H1 (cell line): ENCODE measurements at regions not wholly inside any gene's neighbourhood (a gene's known extent, or its start where the extent isn't known, plus 50 kb on each side); places are given as distances from the start of the nearest gene placed in this dataset.

Experiments
- CTCF ChIA-PET: fragments of 300-600 bp; sonication (Branson Sonifier 250); formaldehyde crosslinking; loops from one replicate; lab custom pipeline; 2021; ENCODE audit not compliant: partially characterized antibody; lab: Charles Lee
- POLR2A ChIA-PET: fragments of 300-600 bp; sonication (Branson Sonifier 250); formaldehyde crosslinking; loops from one replicate; lab custom pipeline; 2021; ENCODE audit warnings: inconsistent platforms; ENCODE audit not compliant: partially characterized antibody; lab: Charles Lee
- DNase-seq, 2 experiments: peaks; one replicate each; pipeline versions ENCODE4 v3.0.0 to v3.0.0-alpha.2; 2010 to 2022; ENCODE audit warnings: low spot score in 2 of 2, low read depth in 1 of 2, mixed read lengths in 1 of 2
- FAIRE-seq: peaks from 2 replicates; lab custom pipeline; 2011; peaks lifted over from hg19 to GRCh38; lab: Jason Lieb, UNC
- H2AFZ ChIP-seq: 2 replicates; pipeline ENCODE4 v1.8.1; 2012; ENCODE audit warnings: low read length, inconsistent platforms
- H2AK5ac ChIP-seq: 2 replicates; pipeline ENCODE4 v1.6.1; 2013; ENCODE audit warnings: low read depth, low read length
- H2BK120ac ChIP-seq: replicated peaks from 2 replicates; pipeline ENCODE3; 2013; ENCODE audit warnings: low read depth, low read length, inconsistent platforms
- H2BK12ac ChIP-seq: 2 replicates; pipeline ENCODE4 v1.6.1; 2013; ENCODE audit warnings: low read depth, low read length
- H2BK15ac ChIP-seq: 2 replicates; pipeline ENCODE4 v1.6.1; 2013; ENCODE audit warnings: low read length
- H2BK20ac ChIP-seq: 2 replicates; pipeline ENCODE4 v1.6.1; 2013; ENCODE audit warnings: low read length
- H2BK5ac ChIP-seq: 2 replicates; pipeline ENCODE4 v1.6.1; 2013; ENCODE audit warnings: low read depth, low read length
- H3K14ac ChIP-seq: 2 replicates; pipeline ENCODE4 v1.6.1; 2013; ENCODE audit warnings: inconsistent platforms; ENCODE audit not compliant: insufficient read length
- H3K18ac ChIP-seq: 2 replicates; pipeline ENCODE4 v1.6.1; 2013; ENCODE audit warnings: low read length; ENCODE audit errors: extremely low read depth
- H3K23ac ChIP-seq: 2 replicates; pipeline ENCODE4 v1.6.1; 2013; ENCODE audit warnings: inconsistent platforms; ENCODE audit not compliant: insufficient read length
- H3K23me2 ChIP-seq: 2 replicates; pipeline ENCODE4 v1.6.1; 2013; ENCODE audit warnings: low read depth, low read length
- H3K27ac ChIP-seq: 2 replicates; pipeline ENCODE4 v1.6.1; 2011; ENCODE audit warnings: low read depth, low read length, inconsistent platforms
- H3K27me3 ChIP-seq, 4 experiments: replicated peaks in 1 of 4; 1 replicate in 1 of 4; 2 replicates in 3 of 4; pipeline versions ENCODE4 v1.6.1 to v1.8.1; 2011 to 2013; ENCODE audit warnings: low read length in 3 of 4, mild to moderate bottlenecking in 3 of 4, inconsistent platforms in 2 of 4, mixed read lengths in 2 of 4, moderate library complexity in 1 of 4; ENCODE audit not compliant: control insufficient read depth in 3 of 4, insufficient read depth in 3 of 4; ENCODE audit errors: extremely low read depth in 1 of 4
- H3K36me3 ChIP-seq, 4 experiments: 2 replicates each; pipeline versions ENCODE4 v1.6.1 to v1.8.1; 2011 to 2013; ENCODE audit warnings: mild to moderate bottlenecking in 4 of 4, low read length in 3 of 4, moderate library complexity in 2 of 4, control low read depth in 1 of 4, inconsistent platforms in 1 of 4; ENCODE audit not compliant: insufficient read depth in 4 of 4, control insufficient read depth in 2 of 4
- H3K4ac ChIP-seq: replicated peaks from 2 replicates; pipeline ENCODE3; 2013; ENCODE audit warnings: low read length, low read depth, mixed read lengths, inconsistent platforms; ENCODE audit not compliant: insufficient read length
- H3K4me1 ChIP-seq, 4 experiments: replicated peaks in 1 of 4; 1 replicate in 1 of 4; 2 replicates in 3 of 4; pipeline versions ENCODE4 v1.6.1 to v1.8.1; 2011 to 2013; ENCODE audit warnings: low read length in 3 of 4, inconsistent platforms in 2 of 4, mixed read lengths in 1 of 4; ENCODE audit not compliant: insufficient read depth in 4 of 4, control insufficient read depth in 3 of 4
- H3K4me2 ChIP-seq, 2 experiments: 2 replicates each; pipeline versions ENCODE4 v1.6.1 to v1.8.1; 2011 to 2013; ENCODE audit warnings: low read depth in 2 of 2, low read length in 2 of 2, control low read depth in 1 of 2, inconsistent platforms in 1 of 2, mild to moderate bottlenecking in 1 of 2; ENCODE audit not compliant: insufficient read depth in 1 of 2
- H3K4me3 ChIP-seq, 4 experiments: fragments of 200-600, 300-600 bp in 1 of 4; sonication (generic), shearing (Covaris generic), sonication (Bioruptor Twin) in 1 of 4; 2 replicates each; pipeline versions ENCODE4 v1.5.1 to v1.8.1; 2011 to 2016; ENCODE audit warnings: low read length in 4 of 4, low read depth in 3 of 4, control low read depth in 2 of 4, inconsistent platforms in 2 of 4, mild to moderate bottlenecking in 2 of 4, mixed read lengths in 1 of 4, moderate library complexity in 1 of 4; ENCODE audit not compliant: insufficient read depth in 2 of 4; ENCODE audit errors: extremely low read depth in 1 of 4
- H3K56ac ChIP-seq: replicated peaks from 2 replicates; pipeline ENCODE3; 2013; ENCODE audit warnings: low read depth, mild to moderate bottlenecking, mixed read lengths, low read length, inconsistent platforms; ENCODE audit not compliant: insufficient read length
- H3K79me1 ChIP-seq: 2 replicates; pipeline ENCODE4 v1.6.1; 2013; ENCODE audit warnings: low read depth, low read length, control low read depth
- H3K79me2 ChIP-seq, 2 experiments: 2 replicates each; pipeline versions ENCODE4 v1.6.1 to v1.8.1; 2012 to 2013; ENCODE audit warnings: low read length in 2 of 2, mild to moderate bottlenecking in 2 of 2, inconsistent platforms in 1 of 2; ENCODE audit not compliant: insufficient read depth in 2 of 2, control insufficient read depth in 1 of 2
- H3K9ac ChIP-seq, 4 experiments: replicated peaks in 1 of 4; 1 replicate in 1 of 4; 2 replicates in 3 of 4; pipeline versions ENCODE4 v1.6.1 to v1.8.1; 2011 to 2013; ENCODE audit warnings: low read depth in 3 of 4, low read length in 3 of 4, control low read depth in 2 of 4, mild to moderate bottlenecking in 2 of 4, moderate library complexity in 2 of 4, inconsistent platforms in 1 of 4; ENCODE audit errors: extremely low read depth in 1 of 4
- H3K9me3 ChIP-seq, 2 experiments: 2 replicates each; pipeline versions ENCODE4 v1.6.1 to v1.8.1; 2012 to 2013; ENCODE audit warnings: mild to moderate bottlenecking in 2 of 2, moderate library complexity in 2 of 2, control low read depth in 1 of 2, inconsistent platforms in 1 of 2, low read depth in 1 of 2, low read length in 1 of 2, mixed read lengths in 1 of 2; ENCODE audit not compliant: insufficient read depth in 2 of 2
- H4K20me1 ChIP-seq, 2 experiments: replicated peaks in 1 of 2; 2 replicates each; pipeline versions ENCODE3 to v1.8.1; 2011 to 2013; ENCODE audit warnings: inconsistent platforms in 2 of 2, low read length in 2 of 2, mild to moderate bottlenecking in 1 of 2; ENCODE audit not compliant: insufficient read depth in 2 of 2, control insufficient read depth in 1 of 2
- H4K5ac ChIP-seq: 2 replicates; pipeline ENCODE4 v1.6.1; 2013; ENCODE audit warnings: low read length, low read depth, mixed read lengths, inconsistent platforms; ENCODE audit not compliant: insufficient read length
- H4K8ac ChIP-seq: 2 replicates; pipeline ENCODE4 v1.8.0; 2013; ENCODE audit warnings: mild to moderate bottlenecking, moderate library complexity, low read length, inconsistent platforms; ENCODE audit not compliant: insufficient read depth; ENCODE audit errors: extremely low read depth
- H4K91ac ChIP-seq: replicated peaks from 2 replicates; pipeline ENCODE3; 2013; ENCODE audit warnings: low read length, mixed read lengths, inconsistent platforms; ENCODE audit not compliant: insufficient read length
- ASH2L ChIP-seq: fragments of 200-600, 300-600 bp; sonication (generic); IDR thresholded peaks from one replicate; pipeline ENCODE4 v1.7.1; 2017; ENCODE audit warnings: low read length
- CEBPB ChIP-seq: IDR thresholded peaks from 2 replicates; pipeline ENCODE4 v1.6.1; 2012; ENCODE audit warnings: low read depth, low read length
- EP300 ChIP-seq, 2 experiments: IDR thresholded peaks; 1 replicate in 1 of 2; 2 replicates in 1 of 2; pipeline ENCODE4 v1.6.1; 2011 to 2012; ENCODE audit warnings: low read depth in 2 of 2, low read length in 2 of 2, mild to moderate bottlenecking in 2 of 2, borderline replicate concordance in 1 of 2, inconsistent platforms in 1 of 2, moderate library complexity in 1 of 2
- EZH2 ChIP-seq: fragments of 200-600 bp; sonication (generic); IDR thresholded peaks from 2 replicates; pipeline ENCODE4 v1.7.1; 2012; ENCODE audit warnings: low read depth, mild to moderate bottlenecking, moderate library complexity, low read length, inconsistent platforms; ENCODE audit not compliant: severe bottlenecking
- GABPA ChIP-seq: IDR thresholded peaks from 2 replicates; pipeline ENCODE4 v1.6.1; 2011; ENCODE audit warnings: mild to moderate bottlenecking, low read length, moderate library complexity, borderline replicate concordance; ENCODE audit not compliant: insufficient read depth
- GTF2F1 ChIP-seq: IDR thresholded peaks from 2 replicates; pipeline ENCODE4 v1.6.1; 2012; ENCODE audit warnings: low read depth, low read length, improper control_type of control experiment, borderline replicate concordance
- JUN ChIP-seq: IDR thresholded peaks from 2 replicates; pipeline ENCODE4 v1.6.1; 2011; ENCODE audit warnings: low read depth, mild to moderate bottlenecking, improper control_type of control experiment, low read length
- JUND ChIP-seq: IDR thresholded peaks from 2 replicates; pipeline ENCODE4 v1.6.1; 2011; ENCODE audit warnings: mild to moderate bottlenecking, improper control_type of control experiment, low read length
- KDM4A ChIP-seq: IDR thresholded peaks from one replicate; pipeline ENCODE4 v1.7.1; 2012; ENCODE audit warnings: low read depth, mild to moderate bottlenecking, moderate library complexity, low read length, inconsistent platforms; ENCODE audit not compliant: severe bottlenecking
- SP1 ChIP-seq: IDR thresholded peaks from 2 replicates; pipeline ENCODE4 v1.6.1; 2011; ENCODE audit warnings: low read depth, low read length
- SP2 ChIP-seq: IDR thresholded peaks from 2 replicates; pipeline ENCODE4 v1.6.1; 2012; ENCODE audit warnings: mild to moderate bottlenecking, low read length, inconsistent platforms
- YY1 ChIP-seq: IDR thresholded peaks from 2 replicates; pipeline ENCODE4 v1.6.1; 2011; ENCODE audit warnings: low read depth, mild to moderate bottlenecking, low read length
- WGBS, 2 experiments: shearing (Covaris generic) in 1 of 2; methylation state at CpG; one replicate each; pipeline versions ENCODE4 v1.1.6 to v1.1.7; 2013 to 2015; ENCODE audit warnings: low lambda C conversion rate in 2 of 2, mixed read lengths in 2 of 2, inconsistent platforms in 1 of 2, low coverage in 1 of 2, missing lambda C conversion rate in 1 of 2; ENCODE audit not compliant: insufficient replicate concordance in 2 of 2, insufficient coverage in 1 of 2, insufficient read length in 1 of 2; ENCODE audit errors: extremely low coverage in 1 of 2, missing lambda C conversion rate in 1 of 2; 5-methylcytosine and 5-hydroxymethylcytosine counted together

DNA sequence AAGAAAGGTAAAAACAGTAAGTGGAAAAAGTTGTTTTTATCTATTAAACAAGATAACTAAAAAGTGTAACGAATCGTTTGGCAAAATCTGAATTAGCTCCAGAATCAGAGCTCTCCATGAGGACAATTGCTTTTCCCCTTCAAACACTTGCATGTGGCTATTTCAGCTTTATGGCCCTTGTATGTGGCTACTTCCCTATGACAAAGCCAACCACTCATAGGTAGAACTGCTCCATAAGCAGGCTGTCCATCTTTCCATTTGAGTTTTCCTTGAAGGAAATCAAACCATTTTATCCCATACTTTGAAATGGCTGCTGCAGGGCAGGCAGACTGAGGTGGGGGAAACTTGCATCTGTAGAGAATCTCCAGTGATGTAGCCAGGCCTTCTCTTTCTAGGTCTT, 445.5 kb upstream of the ID2 start:
- no peaks in the 10 kb centered on the region for H3K27me3 ChIP-seq
- H3K4me2 ChIP-seq, result no peak overlapping the region
- H3K79me2 ChIP-seq, result no peaks in the 10 kb centered on the region
- no peak for TF ChIP-seq JUN
- no peak for TF ChIP-seq EP300 (IDR thresholded peaks at IDR 0.05; ENCODE audit: borderline replicate concordance in 1 of 2, low read depth in 2 of 2, low read length in 2 of 2)
- no peak for TF ChIP-seq EZH2
- no peak for TF ChIP-seq KDM4A
- TF ChIP-seq JUND, result no peak
- TF ChIP-seq YY1, result no peak
- TF ChIP-seq GTF2F1, result no peak
- no peak for TF ChIP-seq GABPA
- TF ChIP-seq SP2, result no peak
- no peak for TF ChIP-seq ASH2L
- TF ChIP-seq SP1, result no peak
- no peak for TF ChIP-seq CEBPB
- no peak overlapping the region for H3K56ac ChIP-seq
- H3K4me1 ChIP-seq, result peaks cover 0 to 6% (median 2%) of the 10 kb centered on the region in 4 experiments; a peak in 2 of 7 replicates
- no peak overlapping the region for H3K14ac ChIP-seq
- no peak overlapping the region for H3K4ac ChIP-seq
- no peak overlapping the region for H4K5ac ChIP-seq
- no peak overlapping the region for H3K18ac ChIP-seq
- FAIRE-seq, result no peak
- no peak overlapping the region for H3K9ac ChIP-seq
- H2BK120ac ChIP-seq, result peak overlapping the region; percentile 26
- no peaks in the 10 kb centered on the region for H3K23me2 ChIP-seq
- H3K36me3 ChIP-seq, result no peaks in the 10 kb centered on the region
- CTCF ChIA-PET, result interaction anchor here (0.7 kb wide), 2 partner anchors 785 to 805 kb away, joined by 3 read pairs; no protein-coding TSS in a partner anchor
- H2BK20ac ChIP-seq, result 0 out of 2 replicates have a peak overlapping the region, but pooled peaks have one; percentile 27
- H2BK12ac ChIP-seq, result no peak overlapping the region
- H4K8ac ChIP-seq, result no peak overlapping the region
- H4K91ac ChIP-seq, result no peak overlapping the region
- H2AK5ac ChIP-seq, result no peak overlapping the region
- H3K23ac ChIP-seq, result no peak overlapping the region
- H3K27ac ChIP-seq, result no peak overlapping the region
- H3K79me1 ChIP-seq, result no peaks in the 10 kb centered on the region
- no peaks in the 10 kb centered on the region for H4K20me1 ChIP-seq
- POLR2A ChIA-PET, result no interaction called here
- DNase-seq, result no peak
- no peak overlapping the region for H2AFZ ChIP-seq
- no peaks in the 10 kb centered on the region for H3K9me3 ChIP-seq
- H2BK5ac ChIP-seq, result no peak overlapping the region
- no peak overlapping the region for H3K4me3 ChIP-seq
- WGBS, 2 experiments, result 95% methylated on average over 2 of the region's 2 CpGs; no CpG with 5 or more reads in 1 of the 2 experiments
- 0 out of 2 replicates have a peak overlapping the region, but pooled peaks have one; percentile 14 for H2BK15ac ChIP-seq
